GM13977 (cell line): ENCODE measurements at regions not wholly inside any gene's neighbourhood (a gene's known extent, or its start where the extent isn't known, plus 50 kb on each side); places are given as distances from the start of the nearest gene placed in this dataset.
"Not testable (repeated sequence)": the region's sequence is repeated elsewhere in the genome, so short reads cannot be mapped to it uniquely, and the experiment has no call there.

Source experiments
- DNase-seq: peaks from one replicate; pipeline ENCODE4 v3.0.0; 2012; ENCODE audit warnings: low spot score
- CTCF ChIP-seq: IDR thresholded peaks from 2 replicates; pipeline ENCODE4 v1.5.1; 2012; ENCODE audit warnings: mild to moderate bottlenecking, control low read depth; ENCODE audit not compliant: insufficient read depth; ENCODE audit errors: extremely low read depth, missing control alignments
- in situ Hi-C: fragments of 300-500 bp; cut with MboI; formaldehyde crosslinking; loops from one replicate; pipeline ENCODE4 v1.12.0; 2022; ENCODE audit warnings: low sequenced_read_pairs, low pct_unique_long_range_greater_than_20kb, mixed read lengths, inconsistent platforms; ENCODE audit not compliant: unreplicated experiment

- no peak for TF ChIP-seq CTCF
- in situ Hi-C loops = loop anchor here (25.0 kb wide), 1 partner anchor 767 kb away; no protein-coding TSS in a partner anchor
Measured at GRCh38 chr14:101628975-101629374, 67.7 kb downstream of the DIO3 start.

GRCh38 chr14:101630056-101630965 is 69.0 kb downstream of the DIO3 start:
- in situ Hi-C loops = loop anchor here (25.0 kb wide), 1 partner anchor 768 kb away; no protein-coding TSS in a partner anchor
- DNase-seq = no peak
- no peak for TF ChIP-seq CTCF

More at GRCh38 chr14:101628975-101629374, 67.7 kb downstream of the DIO3 start:
- no peak for DNase-seq

GRCh38 chr14:101631199-101631598 is 69.9 kb downstream of the DIO3 start:
- in situ Hi-C loops = loop anchor here (25.0 kb wide), 1 partner anchor 769 kb away; no protein-coding TSS in a partner anchor
- no peak for DNase-seq
- TF ChIP-seq CTCF = no peak

- DNase-seq = not testable (repeated sequence)
- in situ Hi-C loops = loop anchor here (25.0 kb wide), 1 partner anchor 770 kb away; no protein-coding TSS in a partner anchor
Measured at GRCh38 chr14:101631970-101632369, 70.7 kb downstream of the DIO3 start.

- in situ Hi-C loops = loop anchor here (25.0 kb wide), 1 partner anchor 770 kb away; no protein-coding TSS in a partner anchor
- no peak for DNase-seq
- TF ChIP-seq CTCF = no peak
Measured at GRCh38 chr14:101632520-101632919, 71.2 kb downstream of the DIO3 start.

GRCh38 chr14:101633276-101633675 is 72.0 kb downstream of the DIO3 start:
- DNase-seq = no peak
- TF ChIP-seq CTCF = no peak
- in situ Hi-C loops = loop anchor here (25.0 kb wide), 1 partner anchor 771 kb away; no protein-coding TSS in a partner anchor
